Activated CD8-positive, alpha-beta T cell treated with anti-CD3 and anti-CD28 coated beads for 36 hours (primary cell): ENCODE measurements at regions not wholly inside any gene's neighbourhood (a gene's known extent, or its start where the extent isn't known, plus 50 kb on each side); places are given as distances from the start of the nearest gene placed in this dataset.

Experiments
- ATAC-seq: fragments of 200-7000 bp; cut with Tn5 transposase; one replicate; pipeline ENCODE4 v1.10.0; 2021; ENCODE audit warnings: mild to moderate bottlenecking, moderate library complexity
- CTCF ChIA-PET: fragments of 350-600 bp; sonication (Branson Sonifier 250); formaldehyde crosslinking; loops from one replicate; lab custom pipeline; 2021; ENCODE audit warnings: antibody characterized with exemption; lab: Charles Lee
- POLR2A ChIA-PET: fragments of 350-600 bp; sonication (Branson Sonifier 250); formaldehyde crosslinking; loops from one replicate; lab custom pipeline; 2021; ENCODE audit warnings: antibody characterized with exemption; lab: Charles Lee
- DNase-seq: peaks from one replicate; pipeline ENCODE4 v3.0.0-alpha.2; 2020
- H3K27ac Mint-ChIP-seq: one replicate; pipeline ENCODE4 v1.8.0; 2021; ENCODE audit warnings: mild to moderate bottlenecking, mixed read lengths
- H3K27me3 Mint-ChIP-seq: one replicate; pipeline ENCODE4 v1.8.0; 2021; ENCODE audit warnings: mixed read lengths
- H3K36me3 Mint-ChIP-seq: one replicate; pipeline ENCODE4 v1.8.0; 2021; ENCODE audit warnings: low read depth, mixed read lengths
- H3K4me1 Mint-ChIP-seq: one replicate; pipeline ENCODE4 v1.8.0; 2021; ENCODE audit warnings: low read depth, mixed read lengths
- H3K4me3 Mint-ChIP-seq: one replicate; pipeline ENCODE4 v1.8.0; 2021; ENCODE audit warnings: mild to moderate bottlenecking, moderate library complexity, mixed read lengths
- H3K9me3 Mint-ChIP-seq: one replicate; pipeline ENCODE4 v1.8.0; 2021; ENCODE audit warnings: mixed read lengths
- CTCF ChIP-seq: fragments of 200-600 bp; IDR thresholded peaks from one replicate; pipeline ENCODE4 v1.8.0; 2022; ENCODE audit warnings: antibody characterized with exemption, mild to moderate bottlenecking
- intact Hi-C: fragments of 100-400 bp; cut with micrococcal nuclease; formaldehyde crosslinking; loops from one replicate; pipeline ENCODE4 v1.10.0; 2022

GRCh38 chr11:20311444-20311843 lies 52.1 kb upstream of the HTATIP2 start:
- H3K4me3 Mint-ChIP-seq = no peak overlapping the region
- ChIA-PET CTCF (no interaction called here), POLR2A (no interaction called here)
- no peak for TF ChIP-seq CTCF
- no peaks in the 10 kb centered on the region for H3K4me1 Mint-ChIP-seq
- no peak overlapping the region for H3K27ac Mint-ChIP-seq
- no peaks in the 10 kb centered on the region for H3K9me3 Mint-ChIP-seq
- H3K27me3 Mint-ChIP-seq = peaks cover 4% of the 10 kb centered on the region
- no peaks in the 10 kb centered on the region for H3K36me3 Mint-ChIP-seq
- no peak for ATAC-seq
- no peak for DNase-seq
- intact Hi-C loops = no loop called here

- CTCF ChIA-PET = no interaction called here
- intact Hi-C loops = no loop called here
- no peak for TF ChIP-seq CTCF
- POLR2A ChIA-PET = no interaction called here
- Mint-ChIP-seq H3K27ac (no peak overlapping the region), H3K9me3 (no peaks in the 10 kb centered on the region), H3K27me3 (peaks cover 4% of the 10 kb centered on the region), H3K36me3 (no peaks in the 10 kb centered on the region), H3K4me3 (no peak overlapping the region), H3K4me1 (no peaks in the 10 kb centered on the region)
- DNase-seq (no peak), ATAC-seq (no peak)
Measured at GRCh38 chr11:20310596-20311394, 52.7 kb upstream of the HTATIP2 start.

- ChIA-PET POLR2A (no interaction called here), CTCF (no interaction called here)
- Mint-ChIP-seq H3K27ac (no peak overlapping the region), H3K27me3 (peaks cover 4% of the 10 kb centered on the region), H3K4me1 (no peaks in the 10 kb centered on the region), H3K36me3 (no peaks in the 10 kb centered on the region), H3K9me3 (no peaks in the 10 kb centered on the region), H3K4me3 (no peak overlapping the region)
- no peak for DNase-seq
- ATAC-seq = no peak
- no peak for TF ChIP-seq CTCF
- intact Hi-C loops = no loop called here
Measured at GRCh38 chr11:20310137-20310536, 53.4 kb upstream of the HTATIP2 start.

GRCh38 chr11:20309231-20310025 lies 54.1 kb upstream of the HTATIP2 start:
- Mint-ChIP-seq H3K36me3 (no peaks in the 10 kb centered on the region), H3K27ac (no peak overlapping the region), H3K27me3 (peaks cover 4% of the 10 kb centered on the region), H3K9me3 (no peaks in the 10 kb centered on the region), H3K4me1 (no peaks in the 10 kb centered on the region), H3K4me3 (no peak overlapping the region)
- CTCF ChIA-PET = no interaction called here
- intact Hi-C loops = no loop called here
- POLR2A ChIA-PET = no interaction called here
- ATAC-seq (no peak), DNase-seq (no peak)
- no peak for TF ChIP-seq CTCF

GRCh38 chr11:20308601-20309000 lies 54.9 kb upstream of the HTATIP2 start:
- Mint-ChIP-seq H3K27ac (no peak overlapping the region), H3K36me3 (no peaks in the 10 kb centered on the region), H3K9me3 (no peaks in the 10 kb centered on the region), H3K4me1 (no peaks in the 10 kb centered on the region), H3K4me3 (no peak overlapping the region), H3K27me3 (peaks cover 9% of the 10 kb centered on the region)
- no peak for TF ChIP-seq CTCF
- DNase-seq (no peak), ATAC-seq (no peak)
- intact Hi-C loops = no loop called here
- ChIA-PET CTCF (no interaction called here), POLR2A (no interaction called here)
